ENCODE measurements at regions not wholly inside any gene's neighbourhood (a gene's known extent, or its start where the extent isn't known, plus 50 kb on each side); places are given as distances from the start of the nearest gene placed in this dataset.

GRCh38 chr2:83331810-83332209 is 1127.3 kb downstream of the SUCLG1 start:
- Histone ChIP-seq H3K4me1 (ENCODE audit: insufficient read depth) (no peaks in the 10 kb centered on the region), H3K9me2 (replicated peaks; ENCODE audit: insufficient read depth) (no peaks in the 10 kb centered on the region), H2AFZ (no peak overlapping the region), H3K4me3 (no peak overlapping the region), H3K9me3 (ENCODE audit: low read depth) (no peaks in the 10 kb centered on the region), H4K20me1 (ENCODE audit: insufficient read depth, poor library complexity, severe bottlenecking) (no peaks in the 10 kb centered on the region), H3K27ac (no peak overlapping the region), H3K79me2 (no peaks in the 10 kb centered on the region), H3K27me3 (no peaks in the 10 kb centered on the region), H3K4me2 (no peak overlapping the region), H3K36me3 (replicated peaks; ENCODE audit: insufficient read depth, low read depth) (no peaks in the 10 kb centered on the region)
- TF ChIP-seq EZH2phosphoT487 (IDR thresholded peaks at IDR 0.05; ENCODE audit: low read depth, severe bottlenecking, unreplicated experiment) (no peak), EZH2 (IDR thresholded peaks at IDR 0.05; ENCODE audit: borderline replicate concordance) (no peak)
- TF ChIP-seq, protein P1, sequence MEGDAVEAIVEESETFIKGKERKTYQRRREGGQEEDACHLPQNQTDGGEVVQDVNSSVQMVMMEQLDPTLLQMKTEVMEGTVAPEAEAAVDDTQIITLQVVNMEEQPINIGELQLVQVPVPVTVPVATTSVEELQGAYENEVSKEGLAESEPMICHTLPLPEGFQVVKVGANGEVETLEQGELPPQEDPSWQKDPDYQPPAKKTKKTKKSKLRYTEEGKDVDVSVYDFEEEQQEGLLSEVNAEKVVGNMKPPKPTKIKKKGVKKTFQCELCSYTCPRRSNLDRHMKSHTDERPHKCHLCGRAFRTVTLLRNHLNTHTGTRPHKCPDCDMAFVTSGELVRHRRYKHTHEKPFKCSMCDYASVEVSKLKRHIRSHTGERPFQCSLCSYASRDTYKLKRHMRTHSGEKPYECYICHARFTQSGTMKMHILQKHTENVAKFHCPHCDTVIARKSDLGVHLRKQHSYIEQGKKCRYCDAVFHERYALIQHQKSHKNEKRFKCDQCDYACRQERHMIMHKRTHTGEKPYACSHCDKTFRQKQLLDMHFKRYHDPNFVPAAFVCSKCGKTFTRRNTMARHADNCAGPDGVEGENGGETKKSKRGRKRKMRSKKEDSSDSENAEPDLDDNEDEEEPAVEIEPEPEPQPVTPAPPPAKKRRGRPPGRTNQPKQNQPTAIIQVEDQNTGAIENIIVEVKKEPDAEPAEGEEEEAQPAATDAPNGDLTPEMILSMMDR (IDR thresholded peaks at IDR 0.05; ENCODE audit: poor library complexity), result no peak
- DNase-seq (ENCODE audit: low spot score), result no peak
- 96% methylated on average over 3 of the region's 3 CpGs for WGBS (ENCODE audit: low lambda C conversion rate, missing lambda C conversion rate)

- TF ChIP-seq EZH2 (IDR thresholded peaks at IDR 0.05; ENCODE audit: borderline replicate concordance) (no peak), EZH2phosphoT487 (IDR thresholded peaks at IDR 0.05; ENCODE audit: low read depth, severe bottlenecking, unreplicated experiment) (no peak)
- H4K20me1 ChIP-seq (ENCODE audit: insufficient read depth, poor library complexity, severe bottlenecking), result no peaks in the 10 kb centered on the region
- H3K36me3 ChIP-seq (replicated peaks; ENCODE audit: insufficient read depth, low read depth), result no peaks in the 10 kb centered on the region
- H3K4me3 ChIP-seq, result no peak overlapping the region
- no peak overlapping the region for H2AFZ ChIP-seq
- no peaks in the 10 kb centered on the region for H3K27me3 ChIP-seq
- no peaks in the 10 kb centered on the region for H3K9me3 ChIP-seq (ENCODE audit: low read depth)
- H3K4me2 ChIP-seq, result no peak overlapping the region
- H3K27ac ChIP-seq, result no peak overlapping the region
- DNase-seq (ENCODE audit: low spot score), result no peak
- no peaks in the 10 kb centered on the region for H3K4me1 ChIP-seq (ENCODE audit: insufficient read depth)
- no peaks in the 10 kb centered on the region for H3K9me2 ChIP-seq (replicated peaks; ENCODE audit: insufficient read depth)
- no peaks in the 10 kb centered on the region for H3K79me2 ChIP-seq
- WGBS (ENCODE audit: low lambda C conversion rate, missing lambda C conversion rate), result 61% methylated on average over 1 of the region's 1 CpG
Measured at GRCh38 chr2:83323038-83323437, 1136.0 kb downstream of the SUCLG1 start.

DNA sequence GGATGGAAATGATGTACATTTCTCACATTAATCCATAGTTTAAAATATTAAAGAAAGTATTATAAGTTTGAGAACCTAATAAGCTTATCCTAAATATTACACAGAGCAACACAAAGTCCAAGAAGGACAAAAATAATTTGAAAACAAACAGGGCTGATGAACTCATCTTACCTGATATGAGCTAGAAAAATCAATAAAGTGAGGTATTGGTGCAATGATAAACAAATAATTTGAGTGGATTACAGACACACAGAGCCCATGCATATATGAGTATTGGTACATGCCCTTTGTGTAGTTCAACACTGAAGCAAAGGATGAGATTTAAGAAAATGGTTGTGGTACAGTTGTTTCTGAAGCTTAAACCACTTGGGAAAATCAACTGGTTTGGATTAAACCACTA is 1139.0 kb downstream of the SUCLG1 start:
- Histone ChIP-seq H3K27me3 (no peaks in the 10 kb centered on the region), H3K79me2 (no peaks in the 10 kb centered on the region), H3K9me2 (replicated peaks; ENCODE audit: insufficient read depth) (no peaks in the 10 kb centered on the region), H2AFZ (no peak overlapping the region), H3K36me3 (replicated peaks; ENCODE audit: insufficient read depth, low read depth) (no peaks in the 10 kb centered on the region), H3K9me3 (ENCODE audit: low read depth) (no peaks in the 10 kb centered on the region), H4K20me1 (ENCODE audit: insufficient read depth, poor library complexity, severe bottlenecking) (no peaks in the 10 kb centered on the region), H3K4me2 (no peak overlapping the region), H3K27ac (no peak overlapping the region), H3K4me3 (no peak overlapping the region), H3K4me1 (ENCODE audit: insufficient read depth) (no peaks in the 10 kb centered on the region)
- no peak for DNase-seq (ENCODE audit: low spot score)
- TF ChIP-seq EZH2 (IDR thresholded peaks at IDR 0.05; ENCODE audit: borderline replicate concordance) (no peak), EZH2phosphoT487 (IDR thresholded peaks at IDR 0.05; ENCODE audit: low read depth, severe bottlenecking, unreplicated experiment) (no peak)

- no peak overlapping the region for H3K4me3 ChIP-seq
- no peaks in the 10 kb centered on the region for H3K27me3 ChIP-seq
- H3K4me1 ChIP-seq (ENCODE audit: insufficient read depth), result no peaks in the 10 kb centered on the region
- no peak for DNase-seq (ENCODE audit: low spot score)
- no peaks in the 10 kb centered on the region for H3K9me3 ChIP-seq (ENCODE audit: low read depth)
- H4K20me1 ChIP-seq (ENCODE audit: insufficient read depth, poor library complexity, severe bottlenecking), result no peaks in the 10 kb centered on the region
- no peaks in the 10 kb centered on the region for H3K9me2 ChIP-seq (replicated peaks; ENCODE audit: insufficient read depth)
- no peaks in the 10 kb centered on the region for H3K36me3 ChIP-seq (replicated peaks; ENCODE audit: insufficient read depth, low read depth)
- no peak overlapping the region for H2AFZ ChIP-seq
- 90% methylated on average over 9 of the region's 11 CpGs for WGBS (ENCODE audit: low lambda C conversion rate, missing lambda C conversion rate)
- H3K27ac ChIP-seq, result no peak overlapping the region
- H3K4me2 ChIP-seq, result no peak overlapping the region
- TF ChIP-seq, protein P1 (IDR thresholded peaks at IDR 0.05; ENCODE audit: poor library complexity), result no peak
- TF ChIP-seq EZH2phosphoT487 (IDR thresholded peaks at IDR 0.05; ENCODE audit: low read depth, severe bottlenecking, unreplicated experiment), result no peak
- no peak for TF ChIP-seq EZH2 (IDR thresholded peaks at IDR 0.05; ENCODE audit: borderline replicate concordance)
- no peaks in the 10 kb centered on the region for H3K79me2 ChIP-seq
Measured at GRCh38 chr2:83305758-83306378, 1153.2 kb downstream of the SUCLG1 start.
